ENCODE measurements at regions not wholly inside any gene's neighbourhood (a gene's known extent, or its start where the extent isn't known, plus 50 kb on each side); places are given as distances from the start of the nearest gene placed in this dataset.

- no peak overlapping the region for H3K4me3 ChIP-seq (ENCODE audit: low read depth, poor library complexity, severe bottlenecking)
- 49 to 61% methylated on average over 4 of the region's 4 CpGs for WGBS, 2 donors
- intact Hi-C loops (cut with DNase I; ENCODE audit: low total_unique reads) = no loop called here
- DNase-seq (ENCODE audit: low spot score in 2 of 2) = no peak
- TF ChIP-seq POLR2A (IDR thresholded peaks at IDR 0.05) = no peak
- TF ChIP-seq CTCF (IDR thresholded peaks at IDR 0.05) = no peak
Measured at GRCh38 chr3:124599779-124600693, 130.2 kb upstream of the UMPS start.

GRCh38 chr3:124600765-124601164 lies 129.5 kb upstream of the UMPS start:
- DNase-seq (ENCODE audit: low spot score in 2 of 2) = no peak
- intact Hi-C loops (cut with DNase I; ENCODE audit: low total_unique reads) = no loop called here
- WGBS, 2 donors = 68 to 75% methylated on average over 4 of the region's 4 CpGs
- H3K4me3 ChIP-seq (ENCODE audit: low read depth, poor library complexity, severe bottlenecking) = no peak overlapping the region
- TF ChIP-seq POLR2A (IDR thresholded peaks at IDR 0.05) (no peak), CTCF (IDR thresholded peaks at IDR 0.05) (no peak)

- TF ChIP-seq POLR2A (IDR thresholded peaks at IDR 0.05) (no peak), CTCF (IDR thresholded peaks at IDR 0.05) (no peak)
- 42 to 45% methylated on average over 2 of the region's 2 CpGs for WGBS, 2 donors
- intact Hi-C loops (cut with DNase I; ENCODE audit: low total_unique reads) = no loop called here
- DNase-seq (ENCODE audit: low spot score in 2 of 2) = no peak
- H3K4me3 ChIP-seq (ENCODE audit: low read depth, poor library complexity, severe bottlenecking) = no peak overlapping the region
Measured at GRCh38 chr3:124601190-124601589, 129.1 kb upstream of the UMPS start.

- intact Hi-C loops (cut with DNase I; ENCODE audit: low total_unique reads) = no loop called here
- DNase-seq (ENCODE audit: low spot score in 2 of 2) = no peak
- no peak overlapping the region for H3K4me3 ChIP-seq (ENCODE audit: low read depth, poor library complexity, severe bottlenecking)
- no peak for TF ChIP-seq POLR2A (IDR thresholded peaks at IDR 0.05)
- TF ChIP-seq CTCF (IDR thresholded peaks at IDR 0.05) = no peak
- 60 to 62% methylated on average over 5 of the region's 5 CpGs for WGBS, 2 donors
Measured at GRCh38 chr3:124602980-124603627, 127.1 kb upstream of the UMPS start.

- intact Hi-C loops (cut with DNase I; ENCODE audit: low total_unique reads) = no loop called here
- WGBS, 2 donors = 52 to 55% methylated on average over 6 of the region's 6 CpGs
- no peak for DNase-seq (ENCODE audit: low spot score in 2 of 2)
- H3K4me3 ChIP-seq (ENCODE audit: low read depth, poor library complexity, severe bottlenecking) = no peak overlapping the region
- TF ChIP-seq POLR2A (IDR thresholded peaks at IDR 0.05) (no peak), CTCF (IDR thresholded peaks at IDR 0.05) (no peak)
Measured at GRCh38 chr3:124605781-124606579, 124.3 kb upstream of the UMPS start.
